ENCODE measurements at regions not wholly inside any gene's neighbourhood (a gene's known extent, or its start where the extent isn't known, plus 50 kb on each side); places are given as distances from the start of the nearest gene placed in this dataset.

DNA sequence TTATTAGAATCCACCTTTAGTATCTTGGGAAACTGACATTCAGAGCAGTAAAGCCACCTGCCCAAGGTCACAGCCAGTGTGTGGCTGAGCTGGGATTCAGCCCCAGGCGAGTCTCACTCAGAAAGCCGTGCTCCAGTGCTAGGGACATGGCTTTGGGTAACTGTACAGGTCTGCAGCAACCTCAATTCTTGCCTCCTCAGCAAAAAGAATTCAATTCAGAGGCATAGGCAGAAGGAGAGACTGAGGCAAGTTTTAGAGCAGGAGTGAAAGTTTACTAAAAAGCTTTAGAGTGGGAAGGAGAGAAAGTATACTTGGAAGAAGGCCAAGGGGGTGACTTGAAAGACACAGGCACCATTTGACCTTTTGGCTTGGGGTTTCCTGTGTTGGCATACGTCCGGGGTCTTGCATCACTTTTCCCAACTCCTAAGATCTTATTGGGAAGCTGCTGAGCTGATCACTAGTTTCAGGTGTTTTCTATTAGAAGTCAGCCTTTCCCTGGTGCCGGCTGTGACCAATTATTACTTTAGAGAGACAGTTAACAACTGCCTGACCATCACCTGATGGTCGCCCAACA is 529.3 kb downstream of the MATN1 start:
- Histone ChIP-seq H3F3A (ENCODE audit: low read depth) (no peaks in the 10 kb centered on the region), H3K79me2 (ENCODE audit: insufficient read depth, low read length) (no peaks in the 10 kb centered on the region), H3K4me3 (ENCODE audit: low read length, poor library complexity, severe bottlenecking) (no peak overlapping the region), H3K36me3 (ENCODE audit: insufficient read depth, low read length) (no peaks in the 10 kb centered on the region), H3K4me1 (ENCODE audit: insufficient read depth, low read length, poor library complexity, severe bottlenecking) (no peaks in the 10 kb centered on the region), H2AFZ (ENCODE audit: low read length) (no peak overlapping the region), H3K9ac (ENCODE audit: low read depth, low read length, poor library complexity, severe bottlenecking) (no peak overlapping the region), H3K27me3 (ENCODE audit: insufficient read depth, low read length, poor library complexity, severe bottlenecking) (no peaks in the 10 kb centered on the region), H3K4me2 (ENCODE audit: low read depth, low read length, poor library complexity, severe bottlenecking) (no peak overlapping the region), H3K9me2 (replicated peaks; ENCODE audit: low read depth, low read length) (no peaks in the 10 kb centered on the region), H3K9me3 (ENCODE audit: insufficient read depth, low read depth, low read length) (peaks cover 3% of the 10 kb centered on the region; the same call in 1 of the 2 replicates), H4K20me1 (ENCODE audit: insufficient read depth, low read length, poor library complexity, severe bottlenecking) (no peaks in the 10 kb centered on the region)
- no peak for TF ChIP-seq EZH2phosphoT487 (IDR thresholded peaks at IDR 0.05; ENCODE audit: borderline replicate concordance)
- TF ChIP-seq, protein P1, sequence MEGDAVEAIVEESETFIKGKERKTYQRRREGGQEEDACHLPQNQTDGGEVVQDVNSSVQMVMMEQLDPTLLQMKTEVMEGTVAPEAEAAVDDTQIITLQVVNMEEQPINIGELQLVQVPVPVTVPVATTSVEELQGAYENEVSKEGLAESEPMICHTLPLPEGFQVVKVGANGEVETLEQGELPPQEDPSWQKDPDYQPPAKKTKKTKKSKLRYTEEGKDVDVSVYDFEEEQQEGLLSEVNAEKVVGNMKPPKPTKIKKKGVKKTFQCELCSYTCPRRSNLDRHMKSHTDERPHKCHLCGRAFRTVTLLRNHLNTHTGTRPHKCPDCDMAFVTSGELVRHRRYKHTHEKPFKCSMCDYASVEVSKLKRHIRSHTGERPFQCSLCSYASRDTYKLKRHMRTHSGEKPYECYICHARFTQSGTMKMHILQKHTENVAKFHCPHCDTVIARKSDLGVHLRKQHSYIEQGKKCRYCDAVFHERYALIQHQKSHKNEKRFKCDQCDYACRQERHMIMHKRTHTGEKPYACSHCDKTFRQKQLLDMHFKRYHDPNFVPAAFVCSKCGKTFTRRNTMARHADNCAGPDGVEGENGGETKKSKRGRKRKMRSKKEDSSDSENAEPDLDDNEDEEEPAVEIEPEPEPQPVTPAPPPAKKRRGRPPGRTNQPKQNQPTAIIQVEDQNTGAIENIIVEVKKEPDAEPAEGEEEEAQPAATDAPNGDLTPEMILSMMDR (conservative IDR thresholded peaks at IDR 0.05; ENCODE audit: low read length) = no peak

DNA sequence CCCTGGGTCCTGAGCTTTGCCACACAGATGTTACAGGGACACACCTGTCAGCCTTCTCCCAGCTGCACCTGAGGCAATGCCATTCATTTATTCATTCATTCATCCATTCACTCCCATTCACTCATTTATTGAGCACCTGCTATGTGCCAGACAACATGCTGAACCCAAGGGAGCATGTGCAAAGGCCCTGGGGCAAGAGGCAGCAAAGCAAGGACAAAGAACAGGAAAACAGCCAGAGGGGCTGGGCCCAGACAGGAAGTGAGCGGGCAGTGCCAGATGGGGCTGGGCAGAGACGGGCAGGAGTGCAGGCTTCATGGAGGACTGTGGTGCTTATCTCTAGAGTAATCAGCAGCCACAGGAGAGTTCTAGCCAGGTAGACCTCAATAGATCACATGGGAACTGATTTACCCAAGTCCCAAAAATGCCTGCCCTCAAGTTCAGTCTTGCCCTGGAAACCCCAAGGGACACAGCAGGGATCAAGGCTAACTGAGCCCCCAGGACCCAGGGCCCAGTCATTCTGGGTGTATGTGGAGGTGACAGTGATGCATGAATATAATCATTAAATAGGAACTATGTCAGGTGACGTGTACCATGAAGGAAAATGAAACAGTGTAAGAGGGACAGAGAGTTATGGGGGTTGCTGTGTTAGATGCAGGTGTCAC is 530.3 kb downstream of the MATN1 start:
- H3K4me3 ChIP-seq (ENCODE audit: low read length, poor library complexity, severe bottlenecking) = no peak overlapping the region

DNA sequence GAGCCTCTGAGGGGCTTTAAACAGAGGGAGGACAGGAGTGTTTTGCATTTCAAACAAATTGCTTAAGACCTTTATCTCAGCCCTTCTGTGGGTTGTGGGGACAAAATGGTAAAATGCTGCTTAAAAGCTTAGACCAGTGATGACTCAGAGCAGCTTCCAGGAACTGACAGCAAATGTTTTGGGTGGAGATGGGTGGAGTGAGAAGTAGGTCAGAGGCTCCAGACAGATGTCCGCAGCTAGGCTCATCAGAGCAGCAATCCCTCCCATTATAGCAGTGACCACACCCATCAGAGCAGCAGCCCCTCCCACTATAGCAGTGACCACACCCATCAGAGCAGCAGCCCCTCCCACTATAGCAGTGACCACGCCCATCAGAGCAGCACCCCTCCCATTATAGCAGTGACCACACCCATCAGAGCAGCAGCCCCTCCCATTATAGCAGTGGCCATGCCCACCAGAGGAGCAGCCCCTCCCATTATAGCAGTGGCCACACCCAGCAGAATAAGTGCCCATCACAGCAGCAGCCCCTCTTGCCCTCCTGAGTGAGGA is 532.2 kb downstream of the MATN1 start:
- H3K4me2 ChIP-seq (ENCODE audit: low read depth, low read length, poor library complexity, severe bottlenecking) = no peak overlapping the region
- peaks cover 3% of the 10 kb centered on the region; the same call in 1 of the 2 replicates for H3K9me3 ChIP-seq (ENCODE audit: insufficient read depth, low read depth, low read length)
- no peak overlapping the region for H3K9ac ChIP-seq (ENCODE audit: low read depth, low read length, poor library complexity, severe bottlenecking)
- H3K4me3 ChIP-seq (ENCODE audit: low read length, poor library complexity, severe bottlenecking) = no peak overlapping the region
- no peak for TF ChIP-seq EZH2phosphoT487 (IDR thresholded peaks at IDR 0.05; ENCODE audit: borderline replicate concordance)
- TF ChIP-seq, protein P1 (conservative IDR thresholded peaks at IDR 0.05; ENCODE audit: low read length) = no peak
- H4K20me1 ChIP-seq (ENCODE audit: insufficient read depth, low read length, poor library complexity, severe bottlenecking) = no peaks in the 10 kb centered on the region
- no peaks in the 10 kb centered on the region for H3K36me3 ChIP-seq (ENCODE audit: insufficient read depth, low read length)
- H3F3A ChIP-seq (ENCODE audit: low read depth) = no peaks in the 10 kb centered on the region
- H3K79me2 ChIP-seq (ENCODE audit: insufficient read depth, low read length) = no peaks in the 10 kb centered on the region
- H3K9me2 ChIP-seq (replicated peaks; ENCODE audit: low read depth, low read length) = no peaks in the 10 kb centered on the region
- H2AFZ ChIP-seq (ENCODE audit: low read length) = no peak overlapping the region
- no peaks in the 10 kb centered on the region for H3K4me1 ChIP-seq (ENCODE audit: insufficient read depth, low read length, poor library complexity, severe bottlenecking)
- H3K27me3 ChIP-seq (ENCODE audit: insufficient read depth, low read length, poor library complexity, severe bottlenecking) = no peaks in the 10 kb centered on the region

More for the DNA sequence above, 530.3 kb downstream of the MATN1 start:
- H4K20me1 ChIP-seq (ENCODE audit: insufficient read depth, low read length, poor library complexity, severe bottlenecking) = no peaks in the 10 kb centered on the region
- H3F3A ChIP-seq (ENCODE audit: low read depth) = no peaks in the 10 kb centered on the region
- no peaks in the 10 kb centered on the region for H3K9me2 ChIP-seq (replicated peaks; ENCODE audit: low read depth, low read length)
- no peaks in the 10 kb centered on the region for H3K4me1 ChIP-seq (ENCODE audit: insufficient read depth, low read length, poor library complexity, severe bottlenecking)
- no peak overlapping the region for H3K4me2 ChIP-seq (ENCODE audit: low read depth, low read length, poor library complexity, severe bottlenecking)
- no peaks in the 10 kb centered on the region for H3K27me3 ChIP-seq (ENCODE audit: insufficient read depth, low read length, poor library complexity, severe bottlenecking)
- H3K9ac ChIP-seq (ENCODE audit: low read depth, low read length, poor library complexity, severe bottlenecking) = no peak overlapping the region
- no peaks in the 10 kb centered on the region for H3K79me2 ChIP-seq (ENCODE audit: insufficient read depth, low read length)
- peaks cover 3% of the 10 kb centered on the region; the same call in 1 of the 2 replicates for H3K9me3 ChIP-seq (ENCODE audit: insufficient read depth, low read depth, low read length)
- TF ChIP-seq, protein P1 (conservative IDR thresholded peaks at IDR 0.05; ENCODE audit: low read length) = no peak
- no peak for TF ChIP-seq EZH2phosphoT487 (IDR thresholded peaks at IDR 0.05; ENCODE audit: borderline replicate concordance)
- H3K36me3 ChIP-seq (ENCODE audit: insufficient read depth, low read length) = no peaks in the 10 kb centered on the region
- no peak overlapping the region for H2AFZ ChIP-seq (ENCODE audit: low read length)
